NCI-H526 treated with DMSO at 0.1 percent for 48 hours (cell line): ENCODE measurements at regions not wholly inside any gene's neighbourhood (a gene's known extent, or its start where the extent isn't known, plus 50 kb on each side); places are given as distances from the start of the nearest gene placed in this dataset.
"Not testable (repeated sequence)": the region's sequence is repeated elsewhere in the genome, so short reads cannot be mapped to it uniquely, and the experiment has no call there.

Experiments
- DNase-seq: peaks from one replicate; lab custom pipeline; 2025; lab: John Stamatoyannopoulos, UW

DNA sequence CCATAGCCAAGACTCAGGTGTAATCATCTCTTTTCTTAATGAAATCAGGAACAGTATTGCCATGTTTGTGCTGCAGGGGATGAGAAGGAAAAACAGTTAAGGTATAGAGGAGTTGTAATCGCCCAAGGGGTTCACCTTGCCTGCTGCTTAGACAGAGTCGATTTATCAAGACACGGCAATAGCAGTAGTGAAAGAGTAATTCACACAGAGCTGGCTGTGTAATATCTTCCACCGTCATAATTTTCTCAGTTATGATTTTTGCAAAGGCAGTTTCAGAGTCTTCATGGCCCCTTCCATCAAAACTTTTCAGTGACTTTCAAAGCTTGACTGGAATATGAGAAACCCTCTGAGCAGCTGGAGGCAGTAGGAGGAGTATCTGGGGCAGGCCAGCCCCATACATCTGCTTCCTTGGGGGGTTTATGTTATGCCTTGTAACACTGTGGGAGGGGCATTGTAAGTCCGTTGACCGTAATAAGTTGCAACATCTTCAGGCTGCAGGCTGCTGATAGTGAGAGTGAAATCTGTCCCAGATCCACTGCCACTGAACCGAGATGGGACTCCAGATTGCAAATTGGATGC is 605.4 kb downstream of the RPIA start:
- DNase-seq: not testable (repeated sequence)

DNA sequence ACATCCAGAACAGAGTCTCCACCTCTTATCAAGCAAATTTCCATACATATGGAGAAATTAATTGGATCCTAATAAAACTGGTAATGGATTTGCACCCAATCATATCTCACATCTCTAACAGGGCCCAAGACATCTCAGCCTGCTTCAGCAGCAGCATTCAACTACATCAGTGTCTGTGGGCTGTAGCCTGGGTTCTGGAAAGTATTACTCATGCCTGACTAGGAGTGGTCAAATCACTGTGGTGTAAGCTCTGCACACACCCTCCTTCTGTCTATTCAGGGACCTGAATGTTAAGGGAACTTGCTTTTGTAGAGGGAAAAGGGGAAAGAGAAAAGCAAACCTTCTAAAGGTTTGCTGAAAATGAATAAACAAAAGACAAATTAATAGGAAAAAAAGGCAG is 607.7 kb downstream of the RPIA start:
- DNase-seq: not testable (repeated sequence)

DNA sequence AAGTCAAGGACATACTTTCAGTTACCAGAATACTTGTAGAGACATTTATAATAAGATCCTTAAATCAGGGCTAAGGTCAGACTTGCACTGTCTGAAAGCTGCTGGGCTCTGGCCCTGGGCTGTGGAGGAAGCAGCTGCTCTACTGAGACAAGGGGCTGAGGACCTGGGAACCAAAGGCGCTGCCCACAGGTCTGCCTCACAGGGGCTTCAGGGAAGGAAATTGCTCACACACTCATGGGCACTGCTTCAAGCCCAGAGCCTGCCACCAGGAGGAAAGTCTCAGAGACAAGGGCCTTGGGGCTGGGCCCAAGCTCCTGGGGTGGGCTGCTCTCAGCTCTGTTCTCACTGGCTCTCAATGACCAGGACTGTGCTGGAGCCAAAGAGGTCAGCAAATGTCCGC is 614.1 kb downstream of the RPIA start:
- DNase-seq: not testable (repeated sequence)

DNA sequence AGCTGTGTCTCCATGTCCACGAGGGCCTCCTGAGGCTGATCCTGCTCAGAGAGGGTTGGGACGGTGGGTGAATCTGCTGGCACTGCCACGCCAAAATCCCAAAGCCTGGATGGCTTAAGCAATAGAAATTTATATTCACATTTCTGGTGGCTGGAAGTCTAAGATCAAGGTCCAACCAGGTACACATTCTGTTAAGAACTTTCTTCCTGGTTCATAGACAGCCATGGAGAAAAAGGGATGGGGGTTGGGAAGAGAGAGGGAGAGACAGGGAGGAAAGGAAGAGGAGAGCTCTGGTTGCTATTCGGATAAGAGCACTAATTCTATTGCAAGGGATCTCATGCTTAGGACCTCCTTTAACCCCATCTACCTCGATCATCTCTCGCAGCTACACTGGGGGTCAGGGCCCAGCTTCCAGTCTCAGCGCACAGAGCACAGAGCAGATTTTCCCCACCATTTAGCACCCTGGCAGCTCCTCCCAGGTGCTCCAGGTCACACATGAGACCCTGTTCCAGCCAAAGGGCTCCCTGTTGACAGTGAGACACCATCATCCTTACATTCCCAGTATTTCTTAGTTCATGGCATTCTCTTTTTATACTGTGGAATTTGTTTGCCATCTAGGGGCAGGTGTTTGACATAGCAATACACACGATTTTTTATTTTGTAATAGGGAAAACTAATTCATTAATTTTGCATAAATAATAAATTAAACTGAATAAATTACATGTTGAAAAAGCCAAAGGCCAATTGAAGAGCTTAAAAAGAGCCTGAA is 615.6 kb downstream of the RPIA start:
- not testable (repeated sequence) for DNase-seq

DNA sequence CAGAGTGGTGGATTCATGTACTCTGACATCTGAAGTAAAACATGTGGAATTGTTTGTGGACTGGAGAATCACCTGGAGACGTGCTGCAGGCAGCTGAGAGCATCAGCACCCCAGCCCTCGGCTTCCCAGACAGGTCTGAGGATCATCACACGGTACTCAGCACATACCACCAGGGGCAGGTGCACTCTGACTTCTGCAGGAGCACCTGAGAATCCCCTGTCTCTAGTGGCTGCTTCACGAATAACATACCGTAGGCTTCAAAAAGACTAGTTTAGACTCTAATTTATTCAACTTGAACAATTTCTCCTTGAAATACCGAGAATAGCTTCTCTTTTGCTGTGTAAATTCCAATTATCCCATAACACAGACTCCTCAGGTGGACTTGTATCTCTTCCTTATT is 627.5 kb downstream of the RPIA start:
- DNase-seq: not testable (repeated sequence)

DNA sequence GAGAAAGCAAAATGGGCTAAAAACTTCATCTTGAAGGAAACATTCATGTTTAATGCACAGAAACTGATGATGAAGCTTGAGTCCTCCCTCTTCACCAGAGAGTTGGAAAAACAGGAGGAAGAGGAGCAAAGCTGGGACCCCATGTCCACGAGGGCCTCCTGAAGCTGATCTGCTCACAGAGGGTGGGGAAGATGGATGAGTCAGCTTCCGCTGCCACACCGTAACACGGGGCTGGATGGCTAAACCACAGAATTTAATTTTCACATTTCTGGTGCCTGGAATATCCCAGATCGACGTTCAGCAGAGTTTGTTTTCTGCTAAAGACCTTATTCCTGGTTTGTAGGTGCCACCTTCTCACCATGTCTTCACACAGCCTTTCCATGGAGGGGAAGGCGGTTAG is 634.4 kb downstream of the RPIA start:
- not testable (repeated sequence) for DNase-seq

DNA sequence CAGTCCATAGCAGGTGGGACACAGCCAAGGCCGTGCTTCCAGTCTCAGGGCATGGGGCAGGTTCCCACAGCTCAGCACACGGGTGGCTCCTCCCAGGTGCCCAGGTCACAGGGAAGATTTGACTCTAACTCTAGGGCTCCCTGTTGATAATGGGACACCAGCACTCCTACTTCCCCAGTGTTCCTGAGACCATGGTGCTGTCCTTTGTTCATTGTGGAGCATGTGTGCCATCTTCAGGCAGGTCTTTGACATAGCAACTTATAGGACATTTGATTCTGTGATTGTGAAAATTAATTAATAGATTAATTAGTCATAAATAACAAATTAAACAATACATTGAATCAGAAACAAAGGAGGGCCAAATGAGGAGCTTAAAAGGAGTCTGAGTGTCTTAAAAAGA is 635.0 kb downstream of the RPIA start:
- DNase-seq: not testable (repeated sequence)

DNA sequence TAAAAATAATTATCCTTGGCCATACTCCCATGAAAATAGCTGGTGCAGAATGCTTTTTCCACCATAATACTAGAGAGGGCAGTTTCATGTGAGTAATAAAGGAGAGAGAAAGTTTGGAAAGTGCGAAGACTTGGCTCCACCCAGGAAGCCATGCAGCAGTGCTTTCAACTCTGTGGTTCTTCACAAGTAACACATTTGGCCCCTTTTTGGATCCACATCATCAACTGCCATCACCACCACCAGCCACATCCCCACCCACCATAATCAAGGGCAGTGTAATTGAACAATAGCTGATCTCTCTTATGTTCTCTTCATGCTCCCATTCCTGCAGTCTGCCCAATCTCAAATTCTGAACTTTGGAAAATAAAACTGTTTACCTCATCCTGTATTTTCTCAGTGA is 637.3 kb downstream of the RPIA start:
- DNase-seq: not testable (repeated sequence)
